ENCODE measurements at regions not wholly inside any gene's neighbourhood (a gene's known extent, or its start where the extent isn't known, plus 50 kb on each side); places are given as distances from the start of the nearest gene placed in this dataset.
A peak's percentile ranks its signal among the peaks of the same experiment; 100 is the strongest.

DNA sequence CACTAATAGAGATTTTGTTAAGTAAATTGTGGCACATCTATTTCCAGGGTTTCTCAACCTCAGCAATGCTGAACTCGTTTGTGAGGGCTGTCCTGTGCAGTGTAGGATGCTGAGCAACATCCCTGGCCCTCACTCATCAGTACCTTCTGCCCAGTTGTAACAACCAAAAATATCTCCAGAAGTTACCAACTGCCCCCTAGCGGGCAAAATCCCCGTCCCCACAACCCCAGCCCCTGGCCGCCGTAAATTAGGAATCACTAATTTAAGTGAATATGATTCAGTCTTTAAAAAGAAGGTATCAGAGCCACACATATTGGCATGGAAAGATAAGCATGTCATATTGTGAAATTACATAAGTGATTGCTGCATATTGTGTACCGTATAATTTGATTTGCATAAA lies 123.4 kb downstream of the ASB9 start:
- TF ChIP-seq, protein P1, sequence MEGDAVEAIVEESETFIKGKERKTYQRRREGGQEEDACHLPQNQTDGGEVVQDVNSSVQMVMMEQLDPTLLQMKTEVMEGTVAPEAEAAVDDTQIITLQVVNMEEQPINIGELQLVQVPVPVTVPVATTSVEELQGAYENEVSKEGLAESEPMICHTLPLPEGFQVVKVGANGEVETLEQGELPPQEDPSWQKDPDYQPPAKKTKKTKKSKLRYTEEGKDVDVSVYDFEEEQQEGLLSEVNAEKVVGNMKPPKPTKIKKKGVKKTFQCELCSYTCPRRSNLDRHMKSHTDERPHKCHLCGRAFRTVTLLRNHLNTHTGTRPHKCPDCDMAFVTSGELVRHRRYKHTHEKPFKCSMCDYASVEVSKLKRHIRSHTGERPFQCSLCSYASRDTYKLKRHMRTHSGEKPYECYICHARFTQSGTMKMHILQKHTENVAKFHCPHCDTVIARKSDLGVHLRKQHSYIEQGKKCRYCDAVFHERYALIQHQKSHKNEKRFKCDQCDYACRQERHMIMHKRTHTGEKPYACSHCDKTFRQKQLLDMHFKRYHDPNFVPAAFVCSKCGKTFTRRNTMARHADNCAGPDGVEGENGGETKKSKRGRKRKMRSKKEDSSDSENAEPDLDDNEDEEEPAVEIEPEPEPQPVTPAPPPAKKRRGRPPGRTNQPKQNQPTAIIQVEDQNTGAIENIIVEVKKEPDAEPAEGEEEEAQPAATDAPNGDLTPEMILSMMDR (IDR thresholded peaks at IDR 0.05): peak in 2 of 3 experiments; percentile 14 to 26
- TF ChIP-seq EP300 (IDR thresholded peaks at IDR 0.05) (no peak), POLR2A (IDR thresholded peaks at IDR 0.05; ENCODE audit: low read depth) (no peak), POLR2AphosphoS5 (IDR thresholded peaks at IDR 0.05) (no peak)
